ENCODE measurements at regions not wholly inside any gene's neighbourhood (a gene's known extent, or its start where the extent isn't known, plus 50 kb on each side); places are given as distances from the start of the nearest gene placed in this dataset.
"Not testable (repeated sequence)": the region's sequence is repeated elsewhere in the genome, so short reads cannot be mapped to it uniquely, and the experiment has no call there.

- H3F3A ChIP-seq (ENCODE audit: insufficient read depth, low read length): no peaks in the 10 kb centered on the region
- H3K4me3 ChIP-seq (ENCODE audit: low read length): no peak overlapping the region
- TF ChIP-seq EZH2phosphoT487 (IDR thresholded peaks at IDR 0.05; ENCODE audit: low read length) (no peak), EZH2 (optimal IDR thresholded peaks at IDR 0.05; ENCODE audit: low read depth, low read length) (no peak), CTCF (IDR thresholded peaks at IDR 0.05; ENCODE audit: low read length) (no peak)
- H4K20me1 ChIP-seq (ENCODE audit: insufficient read depth, low read length): no peaks in the 10 kb centered on the region
- H3K9ac ChIP-seq (ENCODE audit: low read length): no peak overlapping the region
- H3K27ac ChIP-seq (ENCODE audit: low read length): no peak overlapping the region
- H3K27me3 ChIP-seq (replicated peaks; ENCODE audit: insufficient read depth, low read length): no peaks in the 10 kb centered on the region
- H3K4me2 ChIP-seq (ENCODE audit: low read depth, low read length): no peak overlapping the region
- H2AFZ ChIP-seq (ENCODE audit: low read length): no peak overlapping the region
- H3K9me3 ChIP-seq (replicated peaks; ENCODE audit: insufficient read depth, low read length): no peaks in the 10 kb centered on the region
- DNase-seq: no peak
- no peaks in the 10 kb centered on the region for H3K79me2 ChIP-seq (ENCODE audit: low read length)
- no peaks in the 10 kb centered on the region for H3K9me2 ChIP-seq (replicated peaks; ENCODE audit: insufficient read depth, low read length)
- no peaks in the 10 kb centered on the region for H3K36me3 ChIP-seq (replicated peaks; ENCODE audit: insufficient read depth, low read length)
- no peaks in the 10 kb centered on the region for H3K4me1 ChIP-seq (ENCODE audit: low read length)
Observed at GRCh38 chr1:65541161-65541560, 120.7 kb downstream of the LEPR start.

GRCh38 chr1:65541865-65542264 lies 121.4 kb downstream of the LEPR start:
- Histone ChIP-seq H3K9ac (ENCODE audit: low read length) (no peak overlapping the region), H2AFZ (ENCODE audit: low read length) (no peak overlapping the region), H3K27ac (ENCODE audit: low read length) (no peak overlapping the region), H3F3A (ENCODE audit: insufficient read depth, low read length) (no peaks in the 10 kb centered on the region), H4K20me1 (ENCODE audit: insufficient read depth, low read length) (no peaks in the 10 kb centered on the region), H3K36me3 (replicated peaks; ENCODE audit: insufficient read depth, low read length) (no peaks in the 10 kb centered on the region), H3K9me3 (replicated peaks; ENCODE audit: insufficient read depth, low read length) (no peaks in the 10 kb centered on the region), H3K9me2 (replicated peaks; ENCODE audit: insufficient read depth, low read length) (no peaks in the 10 kb centered on the region), H3K4me2 (ENCODE audit: low read depth, low read length) (no peak overlapping the region), H3K4me1 (ENCODE audit: low read length) (no peaks in the 10 kb centered on the region), H3K27me3 (replicated peaks; ENCODE audit: insufficient read depth, low read length) (no peaks in the 10 kb centered on the region), H3K4me3 (ENCODE audit: low read length) (no peak overlapping the region), H3K79me2 (ENCODE audit: low read length) (no peaks in the 10 kb centered on the region)
- no peak for TF ChIP-seq EZH2 (optimal IDR thresholded peaks at IDR 0.05; ENCODE audit: low read depth, low read length)
- no peak for TF ChIP-seq EZH2phosphoT487 (IDR thresholded peaks at IDR 0.05; ENCODE audit: low read length)
- no peak for TF ChIP-seq CTCF (IDR thresholded peaks at IDR 0.05; ENCODE audit: low read length)
- no peak for DNase-seq

GRCh38 chr1:65542592-65542991 lies 122.1 kb downstream of the LEPR start:
- not testable (repeated sequence) for H2AFZ ChIP-seq (ENCODE audit: low read length); H3K36me3 ChIP-seq (replicated peaks; ENCODE audit: insufficient read depth, low read length); H3K4me3 ChIP-seq (ENCODE audit: low read length); DNase-seq; H3K4me2 ChIP-seq (ENCODE audit: low read depth, low read length); H3K79me2 ChIP-seq (ENCODE audit: low read length); H3K9me2 ChIP-seq (replicated peaks; ENCODE audit: insufficient read depth, low read length); H3K9me3 ChIP-seq (replicated peaks; ENCODE audit: insufficient read depth, low read length); H3K27ac ChIP-seq (ENCODE audit: low read length); H3K4me1 ChIP-seq (ENCODE audit: low read length); H3K27me3 ChIP-seq (replicated peaks; ENCODE audit: insufficient read depth, low read length); H4K20me1 ChIP-seq (ENCODE audit: insufficient read depth, low read length); H3K9ac ChIP-seq (ENCODE audit: low read length); H3F3A ChIP-seq (ENCODE audit: insufficient read depth, low read length)

GRCh38 chr1:65550306-65551010 lies 130.0 kb downstream of the LEPR start:
- H3K27me3 ChIP-seq (replicated peaks; ENCODE audit: insufficient read depth, low read length); H4K20me1 ChIP-seq (ENCODE audit: insufficient read depth, low read length); H3F3A ChIP-seq (ENCODE audit: insufficient read depth, low read length); H3K9ac ChIP-seq (ENCODE audit: low read length); H3K27ac ChIP-seq (ENCODE audit: low read length); H3K4me3 ChIP-seq (ENCODE audit: low read length); H2AFZ ChIP-seq (ENCODE audit: low read length); DNase-seq; H3K4me2 ChIP-seq (ENCODE audit: low read depth, low read length); H3K36me3 ChIP-seq (replicated peaks; ENCODE audit: insufficient read depth, low read length); H3K9me2 ChIP-seq (replicated peaks; ENCODE audit: insufficient read depth, low read length); H3K9me3 ChIP-seq (replicated peaks; ENCODE audit: insufficient read depth, low read length); H3K4me1 ChIP-seq (ENCODE audit: low read length); H3K79me2 ChIP-seq (ENCODE audit: low read length): not testable (repeated sequence)

GRCh38 chr1:65552484-65552883 lies 132.0 kb downstream of the LEPR start:
- not testable (repeated sequence) for H3K79me2 ChIP-seq (ENCODE audit: low read length); H3K4me2 ChIP-seq (ENCODE audit: low read depth, low read length); H4K20me1 ChIP-seq (ENCODE audit: insufficient read depth, low read length); DNase-seq; H3K9me3 ChIP-seq (replicated peaks; ENCODE audit: insufficient read depth, low read length); H3K9ac ChIP-seq (ENCODE audit: low read length); H3K4me1 ChIP-seq (ENCODE audit: low read length); H3F3A ChIP-seq (ENCODE audit: insufficient read depth, low read length); H3K9me2 ChIP-seq (replicated peaks; ENCODE audit: insufficient read depth, low read length); H3K36me3 ChIP-seq (replicated peaks; ENCODE audit: insufficient read depth, low read length); H3K4me3 ChIP-seq (ENCODE audit: low read length); H3K27me3 ChIP-seq (replicated peaks; ENCODE audit: insufficient read depth, low read length); H2AFZ ChIP-seq (ENCODE audit: low read length); H3K27ac ChIP-seq (ENCODE audit: low read length)

- not testable (repeated sequence) for H3K27me3 ChIP-seq (replicated peaks; ENCODE audit: insufficient read depth, low read length); DNase-seq; H3K4me3 ChIP-seq (ENCODE audit: low read length); H3K9ac ChIP-seq (ENCODE audit: low read length); H3K4me2 ChIP-seq (ENCODE audit: low read depth, low read length); H3K4me1 ChIP-seq (ENCODE audit: low read length); H3K79me2 ChIP-seq (ENCODE audit: low read length); H3K9me2 ChIP-seq (replicated peaks; ENCODE audit: insufficient read depth, low read length); H4K20me1 ChIP-seq (ENCODE audit: insufficient read depth, low read length); H3K27ac ChIP-seq (ENCODE audit: low read length); H3K36me3 ChIP-seq (replicated peaks; ENCODE audit: insufficient read depth, low read length); H3F3A ChIP-seq (ENCODE audit: insufficient read depth, low read length); H3K9me3 ChIP-seq (replicated peaks; ENCODE audit: insufficient read depth, low read length); H2AFZ ChIP-seq (ENCODE audit: low read length)
Observed at GRCh38 chr1:65554086-65554764, 133.8 kb downstream of the LEPR start.

All from MM.1S (cell line).